DND-41 (cell line): ENCODE measurements at regions not wholly inside any gene's neighbourhood (a gene's known extent, or its start where the extent isn't known, plus 50 kb on each side); places are given as distances from the start of the nearest gene placed in this dataset.

Experiments
- CTCF ChIP-seq: IDR thresholded peaks from 2 replicates; pipeline ENCODE4 v1.5.1; 2012; ENCODE audit warnings: borderline replicate concordance, low read length, moderate library complexity, mild to moderate bottlenecking; ENCODE audit not compliant: poor library complexity, severe bottlenecking; ENCODE audit errors: extremely low read depth
- EZH2 ChIP-seq: IDR thresholded peaks from 3 replicates; pipeline ENCODE4 v1.6.1; 2012; ENCODE audit warnings: borderline replicate concordance, low read depth, mild to moderate bottlenecking, moderate library complexity, low read length, inconsistent platforms; ENCODE audit not compliant: severe bottlenecking

- TF ChIP-seq EZH2 (no peak), CTCF (no peak)
These were observed 481.8 kb downstream of the TFAP2B start for GRCh38 chr6:51300510-51300909.
